Right lobe of liver (tissue), 4 donors: ENCODE measurements at regions not wholly inside any gene's neighbourhood (a gene's known extent, or its start where the extent isn't known, plus 50 kb on each side); places are given as distances from the start of the nearest gene placed in this dataset.

Experiments
- POLR2A ChIP-seq: fragments of 450-650 bp; IDR thresholded peaks from one replicate; pipeline ENCODE4 v1.6.1; 2017; ENCODE audit warnings: antibody characterized with exemption, mild to moderate bottlenecking
- TF ChIP-seq, protein P1 (sequence below), 4 donors: fragments of 200-600 bp in 3 of 4; fragments of 450-650 bp in 1 of 4; IDR thresholded peaks; one replicate each; pipeline versions ENCODE4 v1.5.1 to v1.8.0; 2016 to 2022; ENCODE audit warnings: antibody characterized with exemption in 4 of 4, mild to moderate bottlenecking in 2 of 4
- donor health status: DM: no; HTN: no; CAD: no.
- donor health status: DM: no; HTN: no; CAD: no.
- donor health status: DM: no; HTN: yes; CAD: no.

DNA sequence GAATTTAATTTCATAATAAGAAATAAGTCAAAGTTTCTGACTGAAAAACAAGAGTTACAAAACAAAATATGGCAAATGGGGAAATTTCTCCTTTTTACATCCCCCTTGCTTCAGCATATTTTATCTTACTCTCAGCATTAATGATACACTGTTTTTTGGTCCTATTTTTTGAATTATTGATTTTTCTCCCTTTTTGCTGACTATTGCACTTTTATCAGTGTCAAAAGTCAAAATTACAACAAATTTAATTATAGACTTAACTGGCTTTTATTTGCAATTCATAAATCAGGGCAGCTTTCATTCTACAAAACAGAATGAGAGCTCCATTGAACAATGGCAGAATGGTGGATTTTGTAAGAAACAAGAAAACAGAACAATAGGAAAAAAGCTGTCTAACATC lies 901.9 kb downstream of the FAT4 start:
- TF ChIP-seq, protein P1, sequence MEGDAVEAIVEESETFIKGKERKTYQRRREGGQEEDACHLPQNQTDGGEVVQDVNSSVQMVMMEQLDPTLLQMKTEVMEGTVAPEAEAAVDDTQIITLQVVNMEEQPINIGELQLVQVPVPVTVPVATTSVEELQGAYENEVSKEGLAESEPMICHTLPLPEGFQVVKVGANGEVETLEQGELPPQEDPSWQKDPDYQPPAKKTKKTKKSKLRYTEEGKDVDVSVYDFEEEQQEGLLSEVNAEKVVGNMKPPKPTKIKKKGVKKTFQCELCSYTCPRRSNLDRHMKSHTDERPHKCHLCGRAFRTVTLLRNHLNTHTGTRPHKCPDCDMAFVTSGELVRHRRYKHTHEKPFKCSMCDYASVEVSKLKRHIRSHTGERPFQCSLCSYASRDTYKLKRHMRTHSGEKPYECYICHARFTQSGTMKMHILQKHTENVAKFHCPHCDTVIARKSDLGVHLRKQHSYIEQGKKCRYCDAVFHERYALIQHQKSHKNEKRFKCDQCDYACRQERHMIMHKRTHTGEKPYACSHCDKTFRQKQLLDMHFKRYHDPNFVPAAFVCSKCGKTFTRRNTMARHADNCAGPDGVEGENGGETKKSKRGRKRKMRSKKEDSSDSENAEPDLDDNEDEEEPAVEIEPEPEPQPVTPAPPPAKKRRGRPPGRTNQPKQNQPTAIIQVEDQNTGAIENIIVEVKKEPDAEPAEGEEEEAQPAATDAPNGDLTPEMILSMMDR (IDR thresholded peaks at IDR 0.05), result no peak
- TF ChIP-seq POLR2A, result no peak
